ENCODE measurements at regions not wholly inside any gene's neighbourhood (a gene's known extent, or its start where the extent isn't known, plus 50 kb on each side); places are given as distances from the start of the nearest gene placed in this dataset.

DNA sequence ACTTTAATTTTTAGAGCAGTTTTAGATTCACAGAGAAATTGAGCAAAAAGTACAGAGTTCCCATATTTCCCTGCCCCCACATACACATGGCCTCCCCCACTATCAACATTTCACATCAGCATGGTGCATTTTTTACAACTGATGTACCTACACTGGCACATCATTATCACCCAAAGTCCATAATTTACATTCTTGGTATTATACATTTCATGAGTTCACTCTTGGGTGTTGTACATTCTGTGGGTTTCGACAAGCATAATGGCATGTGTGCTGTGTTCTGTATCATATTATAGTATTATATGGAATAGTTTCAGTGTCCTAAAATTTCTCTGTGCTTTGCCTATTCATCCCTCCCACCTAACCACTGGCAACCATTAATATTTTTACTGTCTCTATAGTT is 419.8 kb upstream of the THBS1 start:
- DNase-seq: no peak

DNA sequence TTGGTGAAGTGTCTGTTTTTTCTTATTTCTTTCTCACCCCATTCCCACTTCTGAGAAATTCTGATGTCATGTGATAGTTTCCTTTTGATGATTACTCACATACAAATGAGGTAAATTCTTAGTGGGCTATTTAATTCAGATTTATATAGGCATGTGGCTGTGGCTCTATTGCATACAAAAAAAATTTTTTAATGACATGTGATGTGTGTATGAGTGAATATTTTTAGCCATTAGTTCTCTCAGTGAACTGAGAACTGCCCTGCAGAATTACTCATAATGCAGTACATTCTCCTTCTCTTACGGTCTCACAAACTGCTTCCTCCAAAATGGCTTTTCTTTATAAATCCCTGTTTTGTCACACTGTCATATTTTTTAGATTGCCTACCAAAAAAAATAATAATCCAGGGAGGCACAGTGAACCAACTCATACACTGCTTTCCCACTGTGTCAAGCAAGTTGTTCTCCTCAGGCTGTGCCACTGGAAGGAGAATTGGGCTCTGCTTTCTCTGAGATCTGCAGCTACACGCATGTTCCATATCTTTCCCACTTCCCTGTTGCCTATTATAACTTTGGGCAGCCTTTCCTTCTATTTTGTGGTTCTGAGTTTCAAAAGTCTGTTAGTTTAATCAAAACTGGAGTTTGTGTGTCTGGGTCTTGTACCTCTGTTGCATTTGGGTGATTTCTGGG is 415.7 kb upstream of the THBS1 start:
- no peak for DNase-seq

DNA sequence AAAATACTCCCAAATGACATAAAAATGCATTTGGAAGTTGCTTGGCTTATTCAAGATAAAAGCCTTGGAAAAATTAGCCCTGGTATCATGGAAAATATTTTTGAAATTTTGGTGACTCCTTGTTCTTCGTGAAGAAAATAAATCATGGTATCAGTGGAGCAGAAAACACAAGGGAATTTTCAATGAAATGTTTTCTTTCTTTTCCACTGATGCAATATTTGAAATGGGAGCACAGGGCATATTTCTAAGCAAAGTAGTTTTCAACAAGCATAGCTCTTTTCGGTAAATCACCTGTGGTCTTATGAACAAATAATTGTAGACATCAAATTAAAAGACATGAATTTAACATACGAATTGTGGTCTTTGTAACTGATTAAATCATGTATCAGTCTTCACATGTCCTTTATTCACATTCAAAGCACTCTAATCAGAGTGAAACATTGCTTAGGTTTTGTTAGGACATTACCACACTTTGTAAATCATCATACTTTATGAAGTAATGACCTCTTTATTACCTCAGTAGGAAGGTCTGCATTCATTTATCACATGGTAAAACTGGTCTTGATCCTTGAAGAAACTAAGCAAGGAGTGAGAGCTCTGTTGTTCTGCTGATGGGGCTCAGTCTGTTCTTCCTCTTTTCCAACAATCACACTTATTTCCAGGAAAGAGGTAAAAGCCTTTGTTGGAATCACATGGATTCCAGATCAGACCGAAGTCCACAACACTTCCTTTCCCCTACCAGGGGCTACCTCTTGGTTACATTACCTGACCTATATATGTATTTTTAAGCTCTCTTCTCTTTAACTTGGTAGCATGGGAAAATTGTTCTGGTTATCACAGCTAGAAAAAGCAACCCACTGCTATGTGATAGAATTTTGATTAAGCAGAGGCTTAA is 413.5 kb upstream of the THBS1 start:
- DNase-seq: no peak

DNA sequence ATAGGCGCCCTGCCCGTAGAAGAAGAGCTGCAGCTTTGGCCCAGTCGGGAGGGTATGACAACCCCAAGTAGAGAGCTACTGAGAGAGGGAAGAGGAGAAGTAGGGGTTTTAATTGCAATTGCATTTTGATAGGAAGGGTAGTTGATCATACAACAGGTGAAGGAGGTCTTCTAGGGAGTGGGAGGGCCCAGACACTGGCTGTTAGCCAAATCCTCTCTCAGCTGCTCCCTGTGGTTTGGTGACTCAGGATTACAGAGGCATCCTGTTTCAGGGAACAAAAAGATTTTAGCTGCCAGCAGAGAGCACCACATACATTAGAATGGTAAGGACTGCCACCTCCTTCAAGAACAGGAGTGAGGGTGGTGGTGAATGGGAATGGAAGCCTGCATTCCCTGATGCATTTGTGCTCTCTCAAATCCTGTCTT is 408.9 kb upstream of the THBS1 start:
- DNase-seq: no peak

DNA sequence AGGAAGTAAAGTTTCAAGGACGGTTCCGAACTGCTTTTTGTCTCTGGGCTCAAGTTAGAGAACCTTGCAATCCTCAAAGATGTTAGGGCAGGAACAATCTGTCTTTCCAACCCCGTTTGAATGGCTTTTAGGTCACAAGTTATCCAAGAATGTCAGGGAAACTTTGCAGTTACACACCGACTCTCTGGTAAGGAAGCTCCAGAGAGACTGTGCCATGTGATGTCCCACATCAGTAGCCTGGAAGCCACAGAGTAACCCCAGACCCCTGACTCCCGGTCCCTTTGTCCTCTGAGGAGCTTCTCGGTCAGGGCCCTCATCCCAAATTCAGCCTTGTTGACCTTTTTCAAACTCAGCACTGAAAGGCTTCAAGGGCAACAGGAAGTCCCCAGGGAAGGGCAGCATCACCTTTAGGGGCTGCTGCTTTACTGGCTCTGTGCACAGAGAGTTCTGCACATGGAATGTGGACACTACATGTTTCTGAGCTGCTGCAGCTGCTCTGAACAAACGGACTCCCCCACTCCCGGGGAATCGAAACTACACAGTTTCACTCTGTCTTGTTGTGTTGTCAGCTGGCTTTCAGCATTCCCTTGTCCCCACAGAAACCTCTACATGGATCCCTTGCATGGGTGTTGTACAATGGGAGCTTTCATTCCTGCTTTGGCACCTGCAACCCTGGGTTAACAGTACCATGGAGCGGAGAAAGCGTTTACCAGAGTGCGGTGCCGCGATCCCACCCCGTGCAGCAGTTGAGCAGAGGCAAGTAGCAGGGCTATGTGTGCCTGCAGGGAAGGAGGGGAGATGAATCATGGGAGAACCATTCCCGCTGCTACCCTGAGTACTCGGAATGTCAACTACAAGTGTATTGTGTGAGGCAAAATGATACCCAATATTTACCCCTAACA is 408.2 kb upstream of the THBS1 start:
- DNase-seq: no peak

DNA sequence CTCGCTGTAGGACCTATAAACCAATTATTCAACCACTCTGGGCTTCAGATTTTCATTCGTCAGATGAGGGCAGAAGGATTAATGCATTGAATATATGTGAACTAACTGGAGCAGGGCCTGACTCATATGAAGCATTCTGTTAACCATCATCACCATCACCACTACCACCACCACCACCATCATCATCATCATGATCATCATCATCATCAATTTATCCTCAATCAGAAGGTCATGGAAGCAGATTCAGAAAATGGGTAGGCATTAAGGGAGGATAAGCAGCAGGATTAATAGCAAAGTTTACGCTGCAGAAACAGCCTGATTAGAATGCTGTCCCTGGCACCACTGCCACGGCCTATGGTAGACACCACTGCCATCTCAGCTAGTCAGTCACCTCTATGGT is 407.5 kb upstream of the THBS1 start:
- DNase-seq: no peak

DNA sequence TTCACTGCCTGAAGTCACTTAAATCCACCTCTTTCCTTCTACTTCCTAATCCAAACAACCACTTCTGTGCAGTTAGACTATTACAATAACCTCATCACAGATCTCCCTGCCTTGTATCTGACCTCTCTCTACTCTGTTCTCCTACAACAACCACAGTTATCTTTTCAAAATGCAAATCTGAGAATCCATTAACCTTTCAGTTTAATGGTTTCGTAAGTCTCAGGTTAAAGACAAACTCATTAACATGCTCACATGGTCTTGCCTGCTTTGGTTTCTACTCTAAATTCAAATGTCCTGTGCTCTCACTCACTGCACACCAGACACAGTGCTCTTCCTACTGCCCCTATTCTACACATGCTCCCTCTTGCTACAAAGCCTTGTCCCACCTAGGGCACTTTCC is 406.5 kb upstream of the THBS1 start:
- DNase-seq: no peak

DNA sequence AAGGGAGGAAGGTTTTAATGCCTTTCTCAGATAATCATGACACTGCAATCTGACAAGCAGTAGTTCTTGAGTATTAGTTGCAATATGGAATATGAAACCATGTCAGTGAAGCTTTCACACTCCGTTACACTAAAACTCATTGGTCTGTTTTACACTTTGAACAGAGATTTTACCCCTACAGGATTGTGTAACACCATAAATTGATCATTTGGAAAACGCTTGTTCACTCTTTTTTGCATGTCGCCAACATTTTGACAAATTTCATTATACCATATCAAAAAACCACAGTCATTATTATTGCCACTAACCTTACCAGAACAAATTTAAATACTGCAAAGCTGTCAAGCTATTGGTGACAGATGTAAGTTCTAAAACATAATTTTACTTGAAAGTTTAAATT is 404.8 kb upstream of the THBS1 start:
- DNase-seq: no peak

DNA sequence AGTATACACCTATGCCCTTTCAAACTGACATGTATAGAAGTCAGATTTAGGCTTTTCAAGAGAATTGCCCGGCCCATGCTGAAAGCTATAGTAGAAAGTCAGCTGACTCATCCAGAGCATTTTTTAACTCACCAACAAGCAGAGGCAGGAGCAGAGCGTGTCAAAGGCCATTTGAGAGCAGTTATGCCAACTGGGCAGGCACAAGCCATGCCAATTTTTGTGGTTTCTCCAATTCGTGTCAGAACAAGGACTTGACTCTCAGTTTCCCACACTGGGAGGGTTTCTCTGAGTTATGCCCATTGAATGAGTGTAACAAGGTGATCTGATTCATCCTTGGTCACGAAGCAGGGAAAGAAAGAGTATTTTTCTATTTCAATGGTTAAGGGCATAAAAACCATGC is 403.3 kb upstream of the THBS1 start:
- DNase-seq: no peak

DNA sequence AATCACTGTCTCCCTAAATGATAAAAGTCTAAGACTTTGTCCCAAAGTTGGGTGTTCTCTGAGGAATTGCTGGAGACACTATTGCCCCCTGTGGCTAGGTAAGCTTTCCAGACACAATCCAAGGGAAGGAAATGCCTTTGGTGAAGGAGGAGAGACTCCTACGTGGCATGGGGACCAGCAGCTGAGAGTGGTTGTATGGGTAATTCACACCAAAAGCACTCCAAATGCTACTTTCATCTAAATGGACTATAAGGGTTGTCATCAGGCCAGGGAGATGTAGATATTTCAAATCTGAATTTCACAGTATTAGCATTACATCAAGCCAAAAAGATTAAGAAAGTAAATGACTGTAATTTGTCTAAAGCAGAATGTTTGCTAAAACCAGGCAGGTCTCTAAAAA is 400.8 kb upstream of the THBS1 start:
- no peak for DNase-seq

DNA sequence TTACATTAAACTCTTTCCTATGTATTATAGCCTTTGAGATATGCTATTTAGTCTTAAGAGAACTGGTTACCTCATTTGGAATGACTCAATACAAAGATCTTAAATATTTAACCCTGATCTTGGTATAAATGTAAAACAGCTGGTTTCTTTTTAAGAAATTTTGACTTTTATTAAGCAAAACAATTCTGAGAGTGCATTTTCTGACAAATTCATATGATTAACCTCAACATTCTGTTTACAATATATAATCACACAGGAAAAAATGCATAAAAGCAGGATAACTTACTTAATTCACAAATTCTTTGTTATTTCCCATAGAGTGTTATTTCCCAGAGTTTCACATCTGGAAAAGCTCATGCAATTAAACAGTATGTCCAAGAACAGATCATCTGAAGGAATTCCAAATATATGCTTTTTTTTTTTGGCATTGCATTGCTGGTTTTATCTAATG is 400.4 kb upstream of the THBS1 start:
- no peak for DNase-seq

DNA sequence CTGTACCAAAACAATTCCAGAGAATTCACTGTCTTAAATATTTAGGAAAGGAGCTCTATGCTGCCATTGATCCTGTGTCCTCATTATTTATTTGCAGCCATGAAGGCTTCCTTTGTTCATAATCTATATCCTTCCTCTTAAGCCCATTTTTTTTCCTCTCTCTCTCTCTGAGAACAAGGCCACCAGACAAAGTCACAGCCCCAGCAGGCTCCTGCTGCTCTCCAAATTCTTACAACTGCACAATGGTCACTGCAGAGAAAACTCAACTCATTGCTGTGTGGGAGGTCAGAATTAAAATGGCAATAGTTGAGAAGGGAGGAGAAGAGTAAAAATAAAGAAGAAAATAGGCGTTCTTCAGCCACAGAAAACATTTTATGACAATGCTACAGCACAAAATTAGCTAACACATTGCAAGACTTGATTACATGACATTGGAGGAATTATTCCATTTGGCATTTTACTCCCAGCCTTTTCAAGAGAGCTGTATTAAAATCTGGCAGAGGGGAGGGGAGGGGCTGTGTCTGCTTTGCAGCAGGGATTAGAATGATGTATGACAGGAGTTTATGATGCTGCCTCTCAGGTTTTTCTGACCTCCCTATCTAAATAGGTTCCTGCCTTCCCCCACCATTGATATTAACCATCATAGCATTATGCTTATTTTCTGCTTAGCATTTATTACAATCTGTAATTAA is 399.7 kb upstream of the THBS1 start:
- DNase-seq: no peak

DNA sequence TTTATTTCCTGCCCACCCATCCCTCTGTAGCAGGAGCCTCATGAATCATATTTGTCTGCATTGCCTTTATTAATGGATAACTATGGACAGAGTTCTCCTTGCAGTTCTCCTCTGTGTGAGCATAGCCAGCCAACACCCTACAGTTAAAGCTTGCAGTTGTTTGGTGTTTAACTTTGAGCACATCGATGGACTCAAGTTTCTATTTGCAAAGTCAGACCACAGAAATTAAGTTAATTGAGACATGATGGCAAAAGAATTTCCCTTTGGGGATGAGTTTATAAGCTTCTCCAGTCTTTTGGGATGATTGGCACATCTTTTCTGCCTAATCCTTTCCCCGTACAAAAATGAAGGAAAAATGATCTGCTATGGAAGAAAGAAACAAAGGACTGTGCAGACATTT is 398.9 kb upstream of the THBS1 start:
- DNase-seq: no peak

DNA sequence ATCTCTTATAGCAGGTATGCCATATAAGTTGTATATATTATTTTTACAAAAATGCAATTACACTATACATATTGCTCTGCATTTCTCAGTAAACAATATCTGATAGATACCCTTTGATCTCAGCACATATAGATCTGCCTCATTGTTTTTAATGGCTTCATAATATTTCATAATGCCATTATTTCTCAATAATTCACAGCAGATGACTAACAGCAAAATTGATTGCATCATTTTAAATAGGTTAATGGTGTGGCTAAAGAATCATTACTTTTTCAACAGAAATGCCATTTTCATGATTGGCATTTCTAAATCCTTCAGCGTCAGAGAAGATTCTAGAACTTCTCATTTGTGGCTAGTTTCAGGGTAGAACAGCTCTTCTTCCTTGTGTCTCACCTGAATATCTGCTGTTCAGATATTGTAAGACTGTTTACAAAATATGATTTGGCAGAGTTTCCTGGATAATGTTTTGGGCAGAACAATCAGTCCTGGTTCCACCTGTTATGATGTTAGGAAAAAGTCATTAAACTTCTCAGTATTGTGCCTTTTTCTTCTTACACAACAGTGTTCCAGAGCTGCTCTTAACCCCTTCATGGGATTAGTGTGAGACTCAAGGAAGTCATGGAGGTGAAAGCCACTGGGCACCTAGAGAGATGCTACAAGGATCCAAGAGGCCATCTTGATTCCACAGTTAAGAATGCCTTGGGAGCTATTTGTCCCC is 397.6 kb upstream of the THBS1 start:
- no peak for DNase-seq

DNA sequence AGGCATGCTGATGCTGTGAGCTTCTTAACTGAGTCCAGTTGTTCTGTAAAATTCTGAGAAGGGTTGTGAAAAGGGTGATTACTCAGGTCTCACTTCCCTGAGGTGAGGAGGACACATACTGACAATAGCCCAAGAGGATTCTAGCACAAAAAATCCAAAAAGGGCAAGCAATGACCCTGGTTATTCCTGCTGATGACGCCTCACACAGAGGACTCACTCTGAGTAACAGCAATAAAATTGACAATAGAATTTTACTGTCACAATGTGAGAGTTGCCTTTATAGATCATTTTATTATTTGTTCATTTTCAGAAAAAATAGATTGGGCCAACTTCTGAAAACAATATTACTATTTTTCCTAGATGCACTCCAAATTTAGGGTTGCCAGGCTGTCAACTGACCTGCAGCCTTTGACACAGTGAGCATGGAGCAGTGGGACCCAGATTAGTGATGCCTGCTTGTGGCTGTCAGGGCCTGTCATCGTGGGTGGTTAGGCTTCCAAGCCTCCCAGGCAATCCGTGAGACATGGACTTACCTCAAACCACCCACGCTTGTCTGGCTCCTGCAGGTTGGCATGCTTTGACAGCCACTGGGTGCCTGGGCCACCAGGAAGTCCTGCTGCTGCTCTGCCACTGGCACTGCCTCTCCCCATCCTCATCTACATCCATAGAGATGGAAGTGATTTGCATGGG is 396.0 kb upstream of the THBS1 start:
- DNase-seq: no peak

DNA sequence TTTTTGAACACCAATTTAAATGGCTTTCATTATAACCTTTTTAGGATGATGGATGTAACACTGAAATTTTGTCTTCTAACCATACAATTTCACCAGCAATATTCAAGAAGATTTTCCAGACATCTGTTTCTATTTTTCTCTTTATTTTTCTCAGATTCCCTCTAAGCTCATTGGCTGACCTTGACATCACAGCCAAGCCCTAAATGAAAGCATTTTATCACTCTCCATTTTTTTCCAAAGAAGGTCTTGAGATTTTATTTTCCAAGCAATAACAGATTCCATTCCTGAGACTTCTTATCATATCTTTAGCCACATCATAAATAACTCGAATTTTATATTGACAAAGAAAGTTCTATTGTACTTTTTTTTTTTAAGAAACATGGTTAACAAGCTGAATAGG is 392.6 kb upstream of the THBS1 start:
- DNase-seq: no peak

DNA sequence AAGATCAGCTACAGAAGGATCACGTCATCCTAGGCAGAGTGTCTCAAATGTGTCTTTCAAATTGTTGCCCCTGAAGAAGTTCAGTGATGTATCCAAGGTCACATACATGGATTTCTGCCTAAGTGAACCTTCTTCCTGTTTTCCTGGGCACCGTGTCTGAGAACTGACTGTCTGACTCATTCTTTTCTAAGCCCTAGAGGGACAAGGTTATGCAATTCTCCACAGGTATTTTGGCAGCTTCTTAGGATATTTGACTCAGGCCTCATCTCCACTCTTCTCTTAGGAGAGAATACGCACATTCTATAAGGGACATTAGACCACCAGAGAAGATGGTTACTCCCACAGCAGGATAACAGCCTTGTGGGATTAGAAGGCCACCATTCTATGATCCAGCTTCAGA is 391.9 kb upstream of the THBS1 start:
- no peak for DNase-seq

DNA sequence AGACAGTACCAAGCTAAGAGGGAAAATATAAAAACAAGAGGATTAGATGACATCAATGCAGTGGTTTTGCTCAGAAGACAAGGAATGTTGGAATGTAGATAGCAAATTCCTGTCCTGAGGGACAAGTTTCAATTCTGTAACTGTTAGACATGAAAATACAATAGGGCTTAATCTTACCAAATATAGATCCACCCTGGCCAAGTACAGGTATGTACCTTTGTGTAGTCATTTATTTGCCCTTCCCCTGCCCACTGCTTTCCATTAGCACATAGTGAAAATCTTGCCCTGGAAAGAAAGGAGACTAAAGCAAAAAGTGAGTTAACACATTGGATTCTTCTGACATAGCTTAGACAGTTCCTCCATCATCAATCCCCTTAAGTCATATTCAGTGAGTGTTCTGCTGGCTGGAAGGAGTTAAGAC is 389.0 kb upstream of the THBS1 start:
- DNase-seq: no peak

DNA sequence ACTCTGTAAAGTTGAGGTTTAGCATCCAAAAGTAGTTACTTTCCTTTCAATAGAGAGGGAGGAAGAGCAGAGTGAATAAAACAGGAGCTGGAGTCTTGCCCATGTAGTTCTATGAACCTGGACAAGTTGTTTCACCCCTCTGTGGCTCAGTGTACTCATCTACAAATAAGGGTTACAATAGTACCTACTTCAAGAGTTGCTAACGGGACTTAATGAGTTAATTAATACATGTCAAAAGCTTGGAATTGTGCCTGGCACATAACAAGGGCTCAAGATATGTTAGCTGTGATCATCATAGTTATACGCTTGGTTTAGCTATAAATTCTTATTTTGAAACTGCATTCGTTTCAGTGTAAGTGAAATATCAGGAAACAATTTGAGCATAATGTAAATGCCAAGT is 388.5 kb upstream of the THBS1 start:
- DNase-seq: no peak

DNA sequence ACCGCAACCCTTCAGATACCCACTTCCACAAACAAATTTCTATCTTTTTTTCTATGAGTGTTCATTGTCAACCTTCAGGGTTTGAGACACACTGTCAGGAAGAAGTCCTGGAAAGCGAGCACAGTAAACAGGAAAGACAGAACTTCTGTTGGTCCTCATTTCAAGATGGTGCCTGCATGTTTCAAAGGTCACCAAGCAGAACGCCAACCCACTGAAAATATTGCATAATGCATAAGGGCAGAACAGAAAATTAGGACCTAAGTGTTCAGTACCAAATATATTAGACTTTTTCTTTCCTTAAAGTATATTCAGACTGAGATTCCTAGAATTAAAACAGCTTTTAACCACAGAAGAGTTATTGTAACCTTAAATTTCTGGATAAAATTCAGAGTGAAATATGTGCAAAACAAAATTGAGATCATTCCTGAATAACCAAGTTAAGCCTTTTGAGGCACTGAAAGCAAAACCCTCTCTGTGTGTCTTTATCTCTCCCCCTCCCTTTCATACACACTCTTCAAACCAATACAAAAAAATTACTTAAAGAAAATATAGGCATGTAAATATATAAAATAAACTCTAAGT is 387.8 kb upstream of the THBS1 start:
- DNase-seq: no peak

DNA sequence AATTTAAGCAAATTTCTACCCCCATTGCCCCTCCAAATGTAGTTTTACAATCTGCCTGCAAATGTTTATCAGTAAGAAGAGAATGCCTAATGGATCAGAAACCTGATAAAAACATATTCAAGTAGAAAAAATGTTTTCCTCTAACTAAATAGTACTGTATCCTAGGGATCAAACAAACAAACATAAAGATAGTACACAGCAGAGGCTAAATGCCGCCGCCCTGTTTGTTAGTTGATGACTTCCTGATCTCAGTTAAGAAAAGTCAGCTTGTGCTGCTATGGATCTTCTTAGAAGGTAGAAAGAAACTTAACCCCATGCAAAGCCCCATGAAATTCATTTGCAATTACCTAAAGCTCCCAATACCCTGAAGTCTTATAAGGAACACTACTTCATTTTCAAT is 387.3 kb upstream of the THBS1 start:
- DNase-seq: no peak

All from activated CD4-positive, alpha-beta T cell treated with anti-CD3 and anti-CD28 coated beads for 4 hours (primary cell).